Renal cortical epithelial cell (primary cell): ENCODE measurements at regions not wholly inside any gene's neighbourhood (a gene's known extent, or its start where the extent isn't known, plus 50 kb on each side); places are given as distances from the start of the nearest gene placed in this dataset.

Experiments
- DNase-seq: peaks from one replicate; pipeline ENCODE4 v3.0.0-alpha.2; 2011; ENCODE audit warnings: low read depth

GRCh38 chr6:12381587-12381986 lies 91.4 kb downstream of the EDN1 start:
- DNase-seq: peak; percentile 50

- DNase-seq: no peak
Observed at GRCh38 chr6:12383448-12383847, 93.3 kb downstream of the EDN1 start.

- DNase-seq: no peak
Observed at GRCh38 chr6:12384357-12384912, 94.3 kb downstream of the EDN1 start.

- no peak for DNase-seq
Observed at GRCh38 chr6:12385316-12385715, 95.2 kb downstream of the EDN1 start.

- peak; percentile 87 for DNase-seq
Observed at GRCh38 chr6:12386816-12387215, 96.7 kb downstream of the EDN1 start.

GRCh38 chr6:12391472-12391871 lies 101.3 kb downstream of the EDN1 start:
- no peak for DNase-seq

- peak; percentile 59 for DNase-seq
Observed at GRCh38 chr6:12392490-12392889, 102.3 kb downstream of the EDN1 start.

GRCh38 chr6:12393100-12393499 lies 102.9 kb downstream of the EDN1 start:
- no peak for DNase-seq

GRCh38 chr6:12394170-12394569 lies 104.0 kb downstream of the EDN1 start:
- no peak for DNase-seq

- DNase-seq: peak; percentile 9
Observed at GRCh38 chr6:12395898-12396297, 105.7 kb downstream of the EDN1 start.

- no peak for DNase-seq
Observed at GRCh38 chr6:12401200-12401599, 111.0 kb downstream of the EDN1 start.

GRCh38 chr6:12403201-12403826 lies 113.2 kb downstream of the EDN1 start:
- peak; percentile 75 for DNase-seq

GRCh38 chr6:12403947-12404647 lies 113.9 kb downstream of the EDN1 start:
- no peak for DNase-seq

- no peak for DNase-seq
Observed at GRCh38 chr6:12404651-12405050, 114.5 kb downstream of the EDN1 start.

GRCh38 chr6:12408752-12409151 lies 118.6 kb downstream of the EDN1 start:
- DNase-seq: no peak

GRCh38 chr6:12410946-12411345 lies 120.8 kb downstream of the EDN1 start:
- no peak for DNase-seq

GRCh38 chr6:12414096-12414675 lies 124.0 kb downstream of the EDN1 start:
- DNase-seq: peak; percentile 12

GRCh38 chr6:12415980-12416598 lies 125.9 kb downstream of the EDN1 start:
- DNase-seq: no peak

GRCh38 chr6:12417191-12417590 lies 127.0 kb downstream of the EDN1 start:
- DNase-seq: no peak

- DNase-seq: no peak
Observed at GRCh38 chr6:12418946-12419345, 128.8 kb downstream of the EDN1 start.

- peak; percentile 75 for DNase-seq
Observed at GRCh38 chr6:12419631-12420272, 129.6 kb downstream of the EDN1 start.

- peak; percentile 84 for DNase-seq
Observed at GRCh38 chr6:12420626-12421025, 130.5 kb downstream of the EDN1 start.
